Gastroesophageal sphincter (tissue), 3 donors: ENCODE measurements at regions not wholly inside any gene's neighbourhood (a gene's known extent, or its start where the extent isn't known, plus 50 kb on each side); places are given as distances from the start of the nearest gene placed in this dataset.

Experiments used
- CTCF ChIP-seq, 4 experiments: fragments of 200-600 bp in 2 of 4; fragments of 450-650 bp in 2 of 4; sonication (generic) in 1 of 4; IDR thresholded peaks; one replicate each; pipeline ENCODE4 v1.5.1; 2017 to 2019; ENCODE audit warnings: antibody characterized with exemption in 4 of 4, mild to moderate bottlenecking in 2 of 4, moderate library complexity in 2 of 4
- POLR2A ChIP-seq, 2 donors: fragments of 450-650 bp; IDR thresholded peaks; one replicate each; pipeline ENCODE4 v1.6.1; 2017; ENCODE audit warnings: antibody characterized with exemption in 2 of 2, mild to moderate bottlenecking in 2 of 2, moderate library complexity in 1 of 2
- POLR2AphosphoS5 ChIP-seq: sonication (generic); formaldehyde crosslinking; IDR thresholded peaks from one replicate; pipeline ENCODE4 v1.6.1; 2017; ENCODE audit warnings: antibody characterized with exemption

- TF ChIP-seq POLR2A (IDR thresholded peaks at IDR 0.05) (no peak), CTCF (IDR thresholded peaks at IDR 0.05) (no peak), POLR2AphosphoS5 (no peak)
Observed at GRCh38 chr7:130930681-130931080, 196.7 kb upstream of the KLF14 start.
